Body of pancreas (tissue), 4 donors: ENCODE measurements at regions not wholly inside any gene's neighbourhood (a gene's known extent, or its start where the extent isn't known, plus 50 kb on each side); places are given as distances from the start of the nearest gene placed in this dataset.

ENCODE experiments used
- ATAC-seq: fragments of 150-250 bp; one replicate; pipeline ENCODE4 v1.9.1; 2016
- DNase-seq, 4 donors: peaks; one replicate each; pipeline ENCODE4 v3.0.0-alpha.2; 2019
- H3K27ac ChIP-seq, 4 donors: fragments of 200-600 bp; sonication (generic); 1 replicate in 3 of 4; 2 replicates in 1 of 4; pipeline versions ENCODE4 v1.5.1 to v1.6.1; 2016 to 2019; ENCODE audit warnings: mild to moderate bottlenecking in 1 of 4, mixed read lengths in 1 of 4, moderate library complexity in 1 of 4
- H3K27me3 ChIP-seq, 2 donors: fragments of 200-600 bp; sonication (generic); one replicate each; pipeline ENCODE4 v1.6.0; 2016; ENCODE audit warnings: mild to moderate bottlenecking in 1 of 2
- H3K36me3 ChIP-seq, 2 donors: fragments of 200-600 bp; sonication (generic); replicated peaks in 1 of 2; 2 replicates each; pipeline ENCODE4 v1.5.1; 2016; ENCODE audit warnings: low read depth in 2 of 2; ENCODE audit not compliant: insufficient read depth in 1 of 2
- H3K4me1 ChIP-seq: fragments of 200-600 bp; sonication (generic); one replicate; pipeline ENCODE4 v1.6.0; 2016
- H3K4me3 ChIP-seq, 2 donors: fragments of 200-600 bp; sonication (generic); 1 replicate in 1 of 2; 2 replicates in 1 of 2; pipeline ENCODE4 v1.5.1; 2016 to 2019
- H3K9me3 ChIP-seq, 3 donors: fragments of 200-600 bp; sonication (generic); 1 replicate in 2 of 3; 2 replicates in 1 of 3; pipeline ENCODE4 v1.5.1; 2016
- CTCF ChIP-seq, 7 experiments: fragments of 450-650 bp in 4 of 7; fragments of 200-600 bp in 3 of 7; sonication (generic) in 3 of 7; IDR thresholded peaks; one replicate each; pipeline ENCODE4 v1.5.1; 2016 to 2019; ENCODE audit warnings: antibody characterized with exemption in 7 of 7
- POLR2A ChIP-seq, 3 donors: fragments of 450-650 bp; IDR thresholded peaks; one replicate each; pipeline ENCODE4 v1.6.1; 2016; ENCODE audit warnings: antibody characterized with exemption in 3 of 3, mild to moderate bottlenecking in 2 of 3
- WGBS, 2 donors: methylation state at CpG; one replicate each; pipeline ENCODE4 v1.1.5; 2017; 5-methylcytosine and 5-hydroxymethylcytosine counted together
- intact Hi-C: fragments of 100-400 bp; cut with DNase I; formaldehyde crosslinking; loops from one replicate; pipeline ENCODE4 v1.15.1; 2023

GRCh38 chr5:124114911-124115310, 602.9 kb downstream of the CSNK1G3 start:
- no peak overlapping the region for H3K27ac ChIP-seq
- no peak for ATAC-seq
- intact Hi-C loops, result no loop called here
- H3K36me3 ChIP-seq, result no peaks in the 10 kb centered on the region
- H3K27me3 ChIP-seq, result no peaks in the 10 kb centered on the region
- TF ChIP-seq CTCF (IDR thresholded peaks at IDR 0.05) (no peak), POLR2A (IDR thresholded peaks at IDR 0.05) (no peak)
- H3K4me3 ChIP-seq, result no peak overlapping the region
- DNase-seq, result no peak
- no peaks in the 10 kb centered on the region for H3K4me1 ChIP-seq
- H3K9me3 ChIP-seq, result no peaks in the 10 kb centered on the region

GRCh38 chr5:124111886-124112285, 599.9 kb downstream of the CSNK1G3 start:
- intact Hi-C loops, result no loop called here
- Histone ChIP-seq H3K27ac (no peak overlapping the region), H3K4me3 (no peak overlapping the region), H3K27me3 (no peaks in the 10 kb centered on the region), H3K9me3 (no peaks in the 10 kb centered on the region), H3K36me3 (no peaks in the 10 kb centered on the region), H3K4me1 (no peaks in the 10 kb centered on the region)
- TF ChIP-seq CTCF (IDR thresholded peaks at IDR 0.05) (no peak), POLR2A (IDR thresholded peaks at IDR 0.05) (no peak)
- 83 to 89% methylated on average over 2 of the region's 2 CpGs for WGBS, 2 donors
- DNase-seq, result no peak
- no peak for ATAC-seq

DNA sequence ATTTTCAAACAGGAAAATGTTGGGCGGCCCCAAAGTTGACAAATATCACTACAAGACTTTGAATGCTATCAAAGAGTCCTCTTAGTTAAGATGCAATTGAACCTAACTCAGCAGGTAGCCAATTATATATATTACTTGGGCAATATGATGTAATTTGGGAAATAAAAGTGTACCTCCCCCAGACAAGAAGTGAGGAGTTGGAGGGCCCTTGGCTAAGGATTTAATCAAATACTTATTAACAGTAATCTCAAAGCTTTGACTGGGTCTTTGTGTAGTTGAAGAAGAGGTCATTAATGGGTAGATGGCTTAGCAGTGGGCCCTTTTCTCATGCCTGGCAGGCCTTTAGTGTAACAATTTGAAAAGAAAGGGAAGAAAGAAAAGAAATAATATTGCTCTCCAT, 599.0 kb downstream of the CSNK1G3 start:
- ATAC-seq, result no peak
- WGBS, 2 donors, result 88 to 97% methylated on average over 1 of the region's 1 CpG

DNA sequence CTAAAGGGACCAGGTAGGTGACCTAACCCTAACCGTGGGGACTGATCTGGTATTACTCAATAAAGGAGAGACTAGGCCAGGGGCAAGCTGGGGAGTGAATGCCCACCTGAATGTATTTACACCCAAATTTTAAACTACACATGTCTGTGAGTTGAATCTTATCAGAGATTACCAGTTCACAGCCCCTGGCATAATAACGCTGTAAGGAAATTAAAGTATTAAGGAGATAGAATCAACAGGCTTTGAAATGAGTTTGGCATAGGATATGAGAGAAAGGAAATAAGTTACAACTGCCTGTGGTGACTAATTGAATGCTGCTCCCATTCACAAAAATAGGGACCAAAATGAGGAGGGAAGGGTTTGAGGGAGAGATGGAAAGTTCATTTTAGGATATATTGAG, 593.3 kb downstream of the CSNK1G3 start:
- DNase-seq (no peak), ATAC-seq (no peak)
- Histone ChIP-seq H3K4me3 (no peak overlapping the region), H3K9me3 (no peaks in the 10 kb centered on the region), H3K27me3 (no peaks in the 10 kb centered on the region), H3K36me3 (no peaks in the 10 kb centered on the region), H3K27ac (no peak overlapping the region), H3K4me1 (no peaks in the 10 kb centered on the region)
- TF ChIP-seq CTCF (IDR thresholded peaks at IDR 0.05), result no peak
- intact Hi-C loops, result no loop called here
- 86 to 89% methylated on average over 2 of the region's 2 CpGs for WGBS, 2 donors

More for the DNA sequence above, 599.0 kb downstream of the CSNK1G3 start:
- intact Hi-C loops, result no loop called here
- no peak overlapping the region for H3K27ac ChIP-seq
- TF ChIP-seq POLR2A (IDR thresholded peaks at IDR 0.05) (no peak), CTCF (IDR thresholded peaks at IDR 0.05) (no peak)
- no peak for DNase-seq
- no peaks in the 10 kb centered on the region for H3K4me1 ChIP-seq
- no peaks in the 10 kb centered on the region for H3K36me3 ChIP-seq
- H3K27me3 ChIP-seq, result no peaks in the 10 kb centered on the region
- H3K9me3 ChIP-seq, result no peaks in the 10 kb centered on the region
- no peak overlapping the region for H3K4me3 ChIP-seq

DNA sequence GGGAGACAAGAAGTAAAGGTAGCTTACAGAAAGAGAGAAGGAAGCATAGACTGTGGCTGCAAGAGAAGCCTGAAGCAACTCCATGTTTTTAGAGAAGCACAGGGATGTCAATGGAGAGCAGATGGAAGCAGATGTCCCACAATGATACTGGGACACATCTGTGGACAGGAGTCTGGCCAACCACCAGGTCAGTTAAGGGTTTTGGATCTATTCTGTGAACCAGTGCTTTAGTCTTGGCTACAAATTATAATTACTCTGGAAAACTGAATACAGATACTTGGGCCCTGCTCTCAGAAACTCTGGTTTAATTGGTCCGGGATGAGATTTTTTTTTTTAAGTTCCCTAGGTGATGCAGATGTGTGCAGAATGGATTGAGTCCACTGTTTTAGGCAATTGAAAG, 592.8 kb downstream of the CSNK1G3 start:
- H3K4me1 ChIP-seq, result no peaks in the 10 kb centered on the region
- H3K27ac ChIP-seq, result no peak overlapping the region
- intact Hi-C loops, result no loop called here
- H3K27me3 ChIP-seq, result no peaks in the 10 kb centered on the region
- no peak for TF ChIP-seq POLR2A (IDR thresholded peaks at IDR 0.05)
- TF ChIP-seq CTCF (IDR thresholded peaks at IDR 0.05), result no peak
- 88 to 100% methylated on average over 1 of the region's 1 CpG for WGBS, 2 donors
- H3K9me3 ChIP-seq, result no peaks in the 10 kb centered on the region
- no peak for ATAC-seq
- DNase-seq, result no peak
- H3K36me3 ChIP-seq, result no peaks in the 10 kb centered on the region
- H3K4me3 ChIP-seq, result no peak overlapping the region
